Brain microvascular endothelial cell (primary cell): ENCODE measurements at regions not wholly inside any gene's neighbourhood (a gene's known extent, or its start where the extent isn't known, plus 50 kb on each side); places are given as distances from the start of the nearest gene placed in this dataset.

Experiments
- DNase-seq: peaks from one replicate; pipeline ENCODE4 v3.0.0-alpha.2; 2020
- H3K27ac ChIP-seq: fragments of 250-450 bp; sonication (Bioruptor Pico); 2 replicates; pipeline ENCODE4 v1.5.1; 2020; ENCODE audit warnings: mild to moderate bottlenecking, moderate library complexity
- H3K27me3 ChIP-seq: fragments of 250-450 bp; sonication (Bioruptor Pico); replicated peaks from 2 replicates; pipeline ENCODE4 v1.5.1; 2020; ENCODE audit warnings: mild to moderate bottlenecking
- H3K36me3 ChIP-seq: fragments of 250-450 bp; sonication (Bioruptor Pico); replicated peaks from 2 replicates; pipeline ENCODE4 v1.5.1; 2020; ENCODE audit warnings: mild to moderate bottlenecking
- H3K4me3 ChIP-seq: 2 replicates; pipeline ENCODE4 v1.5.1; 2011; ENCODE audit warnings: low read depth, mild to moderate bottlenecking, control low read depth, low read length, moderate library complexity
- in situ Hi-C: cut with HindIII; loops from 2 replicates; pipeline ENCODE4 v1.10.0; 2017; ENCODE audit warnings: low sequenced_read_pairs, low pct_ligation_motif_present
- TF ChIP-seq, protein P1 (sequence below): IDR thresholded peaks from 2 replicates; pipeline ENCODE4 v1.5.1; 2011; ENCODE audit warnings: low read depth, mild to moderate bottlenecking, moderate library complexity, low read length, control low read depth, inconsistent platforms; ENCODE audit errors: missing control alignments

GRCh38 chr5:99808657-99809230, 726.4 kb upstream of the FAM174A start:
- in situ Hi-C loops: no loop called here
- H3K27ac ChIP-seq: no peak overlapping the region
- no peaks in the 10 kb centered on the region for H3K36me3 ChIP-seq
- DNase-seq: no peak
- no peak overlapping the region for H3K4me3 ChIP-seq
- no peaks in the 10 kb centered on the region for H3K27me3 ChIP-seq
- TF ChIP-seq, protein P1, sequence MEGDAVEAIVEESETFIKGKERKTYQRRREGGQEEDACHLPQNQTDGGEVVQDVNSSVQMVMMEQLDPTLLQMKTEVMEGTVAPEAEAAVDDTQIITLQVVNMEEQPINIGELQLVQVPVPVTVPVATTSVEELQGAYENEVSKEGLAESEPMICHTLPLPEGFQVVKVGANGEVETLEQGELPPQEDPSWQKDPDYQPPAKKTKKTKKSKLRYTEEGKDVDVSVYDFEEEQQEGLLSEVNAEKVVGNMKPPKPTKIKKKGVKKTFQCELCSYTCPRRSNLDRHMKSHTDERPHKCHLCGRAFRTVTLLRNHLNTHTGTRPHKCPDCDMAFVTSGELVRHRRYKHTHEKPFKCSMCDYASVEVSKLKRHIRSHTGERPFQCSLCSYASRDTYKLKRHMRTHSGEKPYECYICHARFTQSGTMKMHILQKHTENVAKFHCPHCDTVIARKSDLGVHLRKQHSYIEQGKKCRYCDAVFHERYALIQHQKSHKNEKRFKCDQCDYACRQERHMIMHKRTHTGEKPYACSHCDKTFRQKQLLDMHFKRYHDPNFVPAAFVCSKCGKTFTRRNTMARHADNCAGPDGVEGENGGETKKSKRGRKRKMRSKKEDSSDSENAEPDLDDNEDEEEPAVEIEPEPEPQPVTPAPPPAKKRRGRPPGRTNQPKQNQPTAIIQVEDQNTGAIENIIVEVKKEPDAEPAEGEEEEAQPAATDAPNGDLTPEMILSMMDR: no peak

DNA sequence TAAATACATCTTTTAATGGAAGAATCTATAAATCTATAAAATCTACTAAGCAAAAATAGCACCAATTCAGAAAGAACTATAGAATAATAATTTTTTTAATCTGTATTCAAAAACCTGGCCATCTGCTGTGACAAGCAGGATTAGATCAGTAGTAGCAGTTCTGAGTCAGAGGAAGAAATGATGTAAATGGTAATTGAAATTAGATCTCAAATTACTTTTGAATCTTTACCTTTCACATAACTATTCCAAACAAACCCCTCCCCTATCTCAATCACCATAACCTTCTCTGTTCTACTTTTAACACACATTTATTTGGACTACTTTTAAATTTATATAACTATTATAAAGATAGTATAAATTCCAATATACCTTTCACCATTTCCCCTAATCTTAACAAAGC, 727.8 kb upstream of the FAM174A start:
- Histone ChIP-seq H3K27me3 (no peaks in the 10 kb centered on the region), H3K36me3 (no peaks in the 10 kb centered on the region), H3K27ac (no peak overlapping the region), H3K4me3 (no peak overlapping the region)
- in situ Hi-C loops: no loop called here
- no peak for DNase-seq
- TF ChIP-seq, protein P1: no peak

- Histone ChIP-seq H3K36me3 (no peaks in the 10 kb centered on the region), H3K4me3 (no peak overlapping the region), H3K27ac (no peak overlapping the region), H3K27me3 (no peaks in the 10 kb centered on the region)
- TF ChIP-seq, protein P1: no peak
- in situ Hi-C loops: no loop called here
- DNase-seq: no peak
These were observed 740.1 kb upstream of the FAM174A start for GRCh38 chr5:99795031-99795430.

DNA sequence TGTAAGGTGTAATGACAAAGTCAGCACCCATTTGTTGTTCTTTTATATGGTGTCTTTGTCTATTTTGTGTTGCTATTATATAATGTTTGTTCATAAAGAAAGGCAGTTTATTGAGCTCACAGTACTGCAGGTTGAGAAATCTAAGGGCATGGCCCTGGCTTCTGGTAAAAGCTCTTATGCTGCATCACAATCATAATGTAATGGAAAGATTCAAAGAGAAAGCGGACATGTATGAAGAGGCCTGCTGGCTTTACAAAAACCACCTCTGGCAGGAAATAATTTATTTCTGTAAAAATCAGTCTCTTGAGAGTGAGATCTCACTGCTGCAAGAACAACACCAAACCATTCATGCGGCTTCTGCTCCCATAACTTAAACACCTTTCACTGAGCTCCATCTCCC, 746.7 kb upstream of the FAM174A start:
- no peak for DNase-seq
- in situ Hi-C loops: no loop called here
- Histone ChIP-seq H3K27me3 (no peaks in the 10 kb centered on the region), H3K36me3 (no peaks in the 10 kb centered on the region), H3K27ac (no peak overlapping the region), H3K4me3 (no peak overlapping the region)
- TF ChIP-seq, protein P1: no peak

DNA sequence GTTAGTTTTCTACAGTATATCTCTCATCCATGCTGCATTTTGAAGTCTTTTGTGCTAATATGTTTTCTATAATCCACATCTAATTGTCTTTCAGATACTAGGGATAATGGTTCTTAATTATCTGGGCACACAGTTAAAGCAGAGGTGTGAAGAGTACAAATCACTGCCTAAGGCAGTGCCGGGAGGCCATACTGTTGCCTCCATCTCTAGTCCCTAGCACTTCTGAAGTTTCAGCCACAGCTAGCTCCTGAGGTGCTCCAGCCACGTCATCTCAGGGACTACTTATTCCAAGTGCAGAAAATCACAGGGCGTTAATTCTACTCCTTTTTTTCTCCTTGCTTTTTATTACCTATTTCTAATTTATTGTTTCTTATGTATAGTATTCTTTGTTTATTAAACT, 760.0 kb upstream of the FAM174A start:
- H3K27me3 ChIP-seq: no peaks in the 10 kb centered on the region
- no peak for DNase-seq
- no peaks in the 10 kb centered on the region for H3K36me3 ChIP-seq
- no peak overlapping the region for H3K27ac ChIP-seq
- TF ChIP-seq, protein P1: no peak
- in situ Hi-C loops: no loop called here
- no peak overlapping the region for H3K4me3 ChIP-seq

DNA sequence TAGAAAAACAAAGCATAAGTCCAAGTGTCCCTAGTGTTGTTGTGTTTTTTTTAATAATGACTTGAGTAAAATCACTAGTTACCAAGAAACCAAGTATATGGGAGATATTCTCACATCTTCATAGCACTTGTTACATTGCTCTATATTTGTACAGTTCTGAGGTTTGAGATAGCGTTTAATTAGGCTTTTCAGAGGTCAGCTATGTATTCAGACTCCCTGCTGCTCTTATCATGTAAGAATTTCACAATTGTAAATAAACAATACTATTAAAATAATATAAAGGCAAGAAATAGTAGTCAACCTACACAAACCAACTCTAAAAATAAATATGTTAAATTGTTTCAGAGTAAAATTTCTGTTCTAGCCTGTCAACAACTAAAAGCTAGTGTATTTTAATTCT, 761.9 kb upstream of the FAM174A start:
- in situ Hi-C loops: no loop called here
- TF ChIP-seq, protein P1: no peak
- Histone ChIP-seq H3K27ac (no peak overlapping the region), H3K27me3 (no peaks in the 10 kb centered on the region), H3K36me3 (no peaks in the 10 kb centered on the region), H3K4me3 (no peak overlapping the region)
- DNase-seq: no peak
